Brain microvascular endothelial cell (primary cell): ENCODE measurements at regions not wholly inside any gene's neighbourhood (a gene's known extent, or its start where the extent isn't known, plus 50 kb on each side); places are given as distances from the start of the nearest gene placed in this dataset.

Experiments used
- DNase-seq: peaks from one replicate; pipeline ENCODE4 v3.0.0-alpha.2; 2020
- H3K27ac ChIP-seq: fragments of 250-450 bp; sonication (Bioruptor Pico); 2 replicates; pipeline ENCODE4 v1.5.1; 2020; ENCODE audit warnings: mild to moderate bottlenecking, moderate library complexity
- H3K27me3 ChIP-seq: fragments of 250-450 bp; sonication (Bioruptor Pico); replicated peaks from 2 replicates; pipeline ENCODE4 v1.5.1; 2020; ENCODE audit warnings: mild to moderate bottlenecking
- H3K36me3 ChIP-seq: fragments of 250-450 bp; sonication (Bioruptor Pico); replicated peaks from 2 replicates; pipeline ENCODE4 v1.5.1; 2020; ENCODE audit warnings: mild to moderate bottlenecking
- H3K4me3 ChIP-seq: 2 replicates; pipeline ENCODE4 v1.5.1; 2011; ENCODE audit warnings: low read depth, mild to moderate bottlenecking, control low read depth, low read length, moderate library complexity
- in situ Hi-C: cut with HindIII; loops from 2 replicates; pipeline ENCODE4 v1.10.0; 2017; ENCODE audit warnings: low sequenced_read_pairs, low pct_ligation_motif_present
- TF ChIP-seq, protein P1 (sequence below): IDR thresholded peaks from 2 replicates; pipeline ENCODE4 v1.5.1; 2011; ENCODE audit warnings: low read depth, mild to moderate bottlenecking, moderate library complexity, low read length, control low read depth, inconsistent platforms; ENCODE audit errors: missing control alignments

- Histone ChIP-seq H3K27ac (no peak overlapping the region), H3K27me3 (no peaks in the 10 kb centered on the region), H3K36me3 (no peaks in the 10 kb centered on the region), H3K4me3 (no peak overlapping the region)
- TF ChIP-seq, protein P1, sequence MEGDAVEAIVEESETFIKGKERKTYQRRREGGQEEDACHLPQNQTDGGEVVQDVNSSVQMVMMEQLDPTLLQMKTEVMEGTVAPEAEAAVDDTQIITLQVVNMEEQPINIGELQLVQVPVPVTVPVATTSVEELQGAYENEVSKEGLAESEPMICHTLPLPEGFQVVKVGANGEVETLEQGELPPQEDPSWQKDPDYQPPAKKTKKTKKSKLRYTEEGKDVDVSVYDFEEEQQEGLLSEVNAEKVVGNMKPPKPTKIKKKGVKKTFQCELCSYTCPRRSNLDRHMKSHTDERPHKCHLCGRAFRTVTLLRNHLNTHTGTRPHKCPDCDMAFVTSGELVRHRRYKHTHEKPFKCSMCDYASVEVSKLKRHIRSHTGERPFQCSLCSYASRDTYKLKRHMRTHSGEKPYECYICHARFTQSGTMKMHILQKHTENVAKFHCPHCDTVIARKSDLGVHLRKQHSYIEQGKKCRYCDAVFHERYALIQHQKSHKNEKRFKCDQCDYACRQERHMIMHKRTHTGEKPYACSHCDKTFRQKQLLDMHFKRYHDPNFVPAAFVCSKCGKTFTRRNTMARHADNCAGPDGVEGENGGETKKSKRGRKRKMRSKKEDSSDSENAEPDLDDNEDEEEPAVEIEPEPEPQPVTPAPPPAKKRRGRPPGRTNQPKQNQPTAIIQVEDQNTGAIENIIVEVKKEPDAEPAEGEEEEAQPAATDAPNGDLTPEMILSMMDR = no peak
- in situ Hi-C loops = no loop called here
- DNase-seq = no peak
Measured at GRCh38 chr3:180319461-180319860, 282.5 kb upstream of the TTC14 start.

DNA sequence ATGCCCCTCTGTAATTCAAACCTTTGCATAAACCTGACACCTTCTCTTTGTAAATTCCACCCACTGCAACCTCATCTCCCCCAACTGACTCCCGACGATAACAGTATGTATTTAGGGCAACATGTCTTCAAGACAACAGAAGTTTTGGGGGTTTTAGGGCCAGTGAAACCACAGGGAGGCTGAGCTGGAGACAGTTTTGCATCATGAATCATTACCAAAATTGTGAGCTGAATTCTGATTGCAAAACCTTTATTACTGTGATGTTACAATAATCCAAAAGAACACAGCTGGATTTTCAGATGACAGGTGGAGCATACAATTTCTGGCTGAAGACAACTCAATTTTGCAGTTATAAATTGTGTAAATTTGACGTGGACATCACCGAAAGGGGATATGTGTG is 281.3 kb upstream of the TTC14 start:
- no peak for DNase-seq
- Histone ChIP-seq H3K27me3 (no peaks in the 10 kb centered on the region), H3K27ac (no peak overlapping the region), H3K4me3 (no peak overlapping the region), H3K36me3 (no peaks in the 10 kb centered on the region)
- in situ Hi-C loops = no loop called here
- TF ChIP-seq, protein P1 = no peak

GRCh38 chr3:180321534-180321933 is 280.4 kb upstream of the TTC14 start:
- Histone ChIP-seq H3K4me3 (no peak overlapping the region), H3K36me3 (no peaks in the 10 kb centered on the region), H3K27me3 (no peaks in the 10 kb centered on the region), H3K27ac (no peak overlapping the region)
- in situ Hi-C loops = no loop called here
- DNase-seq = no peak
- TF ChIP-seq, protein P1 = no peak

DNA sequence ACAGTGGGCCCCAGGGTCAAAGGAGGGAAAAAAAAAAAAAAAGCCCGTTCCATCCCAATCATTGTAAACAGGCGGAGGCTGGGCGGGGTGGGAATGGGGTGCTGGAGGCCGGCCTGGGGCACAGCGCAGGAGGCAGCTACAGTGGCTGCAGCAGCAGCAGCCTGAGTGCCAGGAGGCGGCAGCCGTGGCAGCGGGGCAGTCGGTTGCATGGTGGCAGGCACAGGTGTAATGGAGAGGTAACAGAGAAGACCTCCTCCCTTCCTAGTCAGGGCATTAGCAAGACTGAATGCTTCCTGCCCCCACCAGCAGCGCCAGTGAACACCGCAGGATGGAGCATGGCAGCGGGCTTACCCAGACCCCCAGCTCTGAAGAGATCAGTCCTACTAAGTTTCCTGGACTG is 279.1 kb upstream of the TTC14 start:
- Histone ChIP-seq H3K27me3 (no peaks in the 10 kb centered on the region), H3K4me3 (no peak overlapping the region), H3K27ac (no peak overlapping the region), H3K36me3 (no peaks in the 10 kb centered on the region)
- no peak for DNase-seq
- TF ChIP-seq, protein P1 = no peak
- in situ Hi-C loops = no loop called here

DNA sequence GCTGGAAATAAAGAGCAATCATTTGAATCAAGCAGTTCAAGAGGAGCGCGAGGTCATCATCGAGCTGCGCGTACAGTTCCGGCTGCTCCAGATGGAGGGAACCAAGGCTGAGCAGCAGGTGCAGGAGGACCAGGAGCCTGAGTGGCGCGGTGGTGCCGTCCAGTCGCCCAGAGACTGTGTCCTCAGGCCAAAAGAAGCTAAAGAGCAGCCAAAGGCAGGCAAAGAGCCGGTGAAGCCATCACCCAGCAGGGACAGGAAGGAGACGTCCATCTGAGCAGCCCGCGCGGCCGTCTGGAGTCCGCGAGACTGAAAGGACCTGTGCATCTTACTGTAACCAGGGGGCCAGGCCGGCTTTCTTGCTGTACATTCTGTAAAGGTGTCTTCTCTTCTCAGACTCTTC is 277.2 kb upstream of the TTC14 start:
- Histone ChIP-seq H3K36me3 (no peaks in the 10 kb centered on the region), H3K27ac (no peak overlapping the region), H3K4me3 (no peak overlapping the region), H3K27me3 (no peaks in the 10 kb centered on the region)
- TF ChIP-seq, protein P1 = no peak
- in situ Hi-C loops = no loop called here
- no peak for DNase-seq

DNA sequence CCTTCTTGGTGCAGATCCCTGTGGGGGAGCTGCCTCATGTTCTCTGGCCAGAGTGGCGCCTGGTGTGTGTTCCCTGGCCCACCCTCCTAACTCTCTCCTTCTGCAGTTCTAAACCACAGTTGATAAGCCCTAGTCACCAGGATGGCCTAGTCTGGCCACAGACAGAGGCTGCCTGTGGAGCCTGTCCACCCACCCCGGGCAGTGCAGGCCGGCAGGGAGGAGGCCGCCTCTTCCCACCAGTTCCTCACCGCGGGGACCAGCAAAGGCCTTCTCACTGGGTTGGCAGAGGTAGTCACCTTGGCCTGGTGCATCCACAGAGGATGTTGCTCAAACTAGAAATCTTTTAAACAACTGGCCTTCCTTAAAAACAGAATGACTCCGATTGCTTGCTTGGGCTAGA is 276.4 kb upstream of the TTC14 start:
- Histone ChIP-seq H3K27ac (no peak overlapping the region), H3K4me3 (no peak overlapping the region), H3K36me3 (no peaks in the 10 kb centered on the region), H3K27me3 (no peaks in the 10 kb centered on the region)
- no peak for DNase-seq
- TF ChIP-seq, protein P1 = no peak
- in situ Hi-C loops = no loop called here
